Chondrocyte (in vitro differentiated cells): ENCODE measurements at regions not wholly inside any gene's neighbourhood (a gene's known extent, or its start where the extent isn't known, plus 50 kb on each side); places are given as distances from the start of the nearest gene placed in this dataset.

Source experiments
- DNase-seq: peaks from one replicate; pipeline ENCODE4 v3.0.0; 2021; ENCODE audit warnings: mixed read lengths, low spot score
- H3K27ac Mint-ChIP-seq: one replicate; pipeline ENCODE4 v1.8.0; 2021; ENCODE audit warnings: mild to moderate bottlenecking, moderate library complexity, mixed read lengths; ENCODE audit not compliant: unreplicated experiment
- H3K27me3 Mint-ChIP-seq: 2 replicates; pipeline ENCODE4 v1.8.0; 2021; ENCODE audit warnings: low read depth, mixed read lengths
- H3K36me3 Mint-ChIP-seq: 2 replicates; pipeline ENCODE4 v1.8.0; 2021; ENCODE audit warnings: low read depth, mixed read lengths
- H3K4me1 Mint-ChIP-seq: 2 replicates; pipeline ENCODE4 v1.8.0; 2021; ENCODE audit warnings: low read depth, mild to moderate bottlenecking, mixed read lengths
- H3K4me3 Mint-ChIP-seq: one replicate; pipeline ENCODE4 v1.8.0; 2021; ENCODE audit warnings: mild to moderate bottlenecking, moderate library complexity, mixed read lengths; ENCODE audit not compliant: unreplicated experiment
- H3K9me3 Mint-ChIP-seq: 2 replicates; pipeline ENCODE4 v1.8.0; 2021; ENCODE audit warnings: low read depth, mixed read lengths
- TF ChIP-seq, protein P1 (sequence below): fragments of 200-600 bp; sonication (generic); IDR thresholded peaks from 2 replicates; pipeline ENCODE4 v1.5.0; 2021; ENCODE audit warnings: antibody characterized with exemption, mild to moderate bottlenecking, moderate library complexity

DNA sequence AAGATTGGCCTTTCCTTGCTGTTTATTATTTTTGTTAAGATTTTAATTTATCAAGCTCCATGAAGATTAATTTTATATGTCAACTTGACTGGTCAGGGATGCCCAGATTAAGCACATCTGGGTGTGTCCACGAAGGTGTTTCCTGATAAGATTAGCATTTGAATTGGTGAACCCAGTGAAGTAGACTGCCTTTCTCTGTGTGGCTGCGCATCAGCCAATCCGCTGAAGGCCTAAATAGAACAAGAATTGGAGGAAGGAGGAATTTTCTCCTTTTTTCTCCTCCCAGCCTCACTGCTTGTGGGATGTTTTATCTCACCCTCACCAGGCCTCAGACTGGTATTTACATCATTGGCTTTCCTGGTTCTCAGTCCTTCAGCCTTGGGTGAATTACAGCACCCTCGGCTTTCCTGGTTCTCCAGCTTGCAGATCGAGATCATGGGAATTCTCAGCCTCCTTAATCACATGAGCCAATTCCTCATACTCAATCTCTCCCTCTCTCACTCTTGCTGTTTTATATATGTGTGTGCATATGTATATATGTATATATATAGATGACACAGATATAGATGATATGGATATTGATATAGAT is 135.4 kb upstream of the SPEF2 start:
- Mint-ChIP-seq H3K4me3 (no peak overlapping the region), H3K9me3 (no peaks in the 10 kb centered on the region), H3K4me1 (peaks cover 19% of the 10 kb centered on the region), H3K27ac (no peak overlapping the region), H3K27me3 (no peaks in the 10 kb centered on the region), H3K36me3 (no peaks in the 10 kb centered on the region)
- no peak for DNase-seq
- TF ChIP-seq, protein P1, sequence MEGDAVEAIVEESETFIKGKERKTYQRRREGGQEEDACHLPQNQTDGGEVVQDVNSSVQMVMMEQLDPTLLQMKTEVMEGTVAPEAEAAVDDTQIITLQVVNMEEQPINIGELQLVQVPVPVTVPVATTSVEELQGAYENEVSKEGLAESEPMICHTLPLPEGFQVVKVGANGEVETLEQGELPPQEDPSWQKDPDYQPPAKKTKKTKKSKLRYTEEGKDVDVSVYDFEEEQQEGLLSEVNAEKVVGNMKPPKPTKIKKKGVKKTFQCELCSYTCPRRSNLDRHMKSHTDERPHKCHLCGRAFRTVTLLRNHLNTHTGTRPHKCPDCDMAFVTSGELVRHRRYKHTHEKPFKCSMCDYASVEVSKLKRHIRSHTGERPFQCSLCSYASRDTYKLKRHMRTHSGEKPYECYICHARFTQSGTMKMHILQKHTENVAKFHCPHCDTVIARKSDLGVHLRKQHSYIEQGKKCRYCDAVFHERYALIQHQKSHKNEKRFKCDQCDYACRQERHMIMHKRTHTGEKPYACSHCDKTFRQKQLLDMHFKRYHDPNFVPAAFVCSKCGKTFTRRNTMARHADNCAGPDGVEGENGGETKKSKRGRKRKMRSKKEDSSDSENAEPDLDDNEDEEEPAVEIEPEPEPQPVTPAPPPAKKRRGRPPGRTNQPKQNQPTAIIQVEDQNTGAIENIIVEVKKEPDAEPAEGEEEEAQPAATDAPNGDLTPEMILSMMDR = no peak

DNA sequence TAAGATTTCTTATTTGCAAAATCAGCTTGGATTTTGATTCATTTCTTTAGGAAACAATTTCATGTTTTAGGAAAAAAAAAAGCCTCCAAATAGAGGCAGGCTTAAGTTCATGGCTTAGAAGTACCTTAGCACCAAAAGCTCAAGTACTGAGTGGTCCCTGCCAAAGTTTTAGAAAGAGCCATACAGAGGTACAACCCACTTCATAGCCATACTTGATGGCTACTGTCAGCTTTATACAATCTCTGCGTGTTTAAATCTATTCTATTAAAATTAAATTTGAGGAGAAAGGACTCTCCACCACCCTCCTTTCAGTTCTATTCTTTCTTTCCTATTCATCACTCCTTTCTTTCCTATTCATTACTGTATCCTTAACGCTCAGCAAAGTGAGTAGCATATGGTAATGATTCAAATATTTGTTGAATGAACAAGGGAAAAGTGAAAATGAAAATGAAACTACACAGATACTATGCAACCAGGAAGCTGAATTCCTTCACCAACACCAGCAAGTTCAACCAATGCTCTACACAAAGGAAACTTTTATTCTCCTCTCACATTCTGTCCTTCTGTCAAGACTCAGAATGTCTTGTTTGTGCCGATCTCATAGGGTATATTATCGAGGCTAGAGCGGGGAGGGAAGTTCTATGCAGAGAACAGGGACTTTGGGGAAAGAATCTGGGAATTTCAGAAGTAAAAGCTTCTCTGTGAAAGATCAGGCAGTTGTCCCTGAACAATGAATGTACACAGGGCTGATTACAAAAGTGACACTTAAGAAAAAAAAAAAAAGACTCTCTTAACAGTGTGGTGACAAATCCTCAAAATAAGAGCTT is 138.6 kb upstream of the SPEF2 start:
- H3K36me3 Mint-ChIP-seq = no peaks in the 10 kb centered on the region
- H3K27ac Mint-ChIP-seq = peak overlapping the region; percentile 93
- H3K4me1 Mint-ChIP-seq = peaks cover 19% of the 10 kb centered on the region
- H3K9me3 Mint-ChIP-seq = no peaks in the 10 kb centered on the region
- TF ChIP-seq, protein P1 = no peak
- no peak for DNase-seq
- H3K27me3 Mint-ChIP-seq = no peaks in the 10 kb centered on the region
- peak overlapping the region; percentile 75 for H3K4me3 Mint-ChIP-seq

DNA sequence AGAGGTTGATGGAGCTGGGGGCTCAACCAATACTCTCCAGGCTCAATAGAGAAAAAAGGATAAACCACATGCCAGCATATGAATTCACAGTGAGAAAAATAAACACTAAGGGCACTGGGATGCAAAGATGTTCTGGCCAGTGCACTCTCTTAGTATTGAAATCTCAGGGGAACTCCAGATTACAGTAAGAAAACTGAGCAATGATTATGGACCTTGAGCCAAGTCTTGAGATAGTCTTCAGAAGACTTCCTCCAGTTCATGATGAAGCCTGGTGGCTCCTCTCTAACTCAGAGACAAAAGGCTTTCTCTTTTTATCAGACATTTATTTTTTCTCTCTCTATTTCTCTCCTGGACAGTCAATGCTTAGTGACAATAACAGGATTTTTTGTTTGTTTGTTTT is 139.8 kb upstream of the SPEF2 start:
- Mint-ChIP-seq H3K27ac (no peak overlapping the region), H3K4me3 (no peak overlapping the region), H3K9me3 (no peaks in the 10 kb centered on the region), H3K4me1 (peaks cover 15% of the 10 kb centered on the region), H3K27me3 (no peaks in the 10 kb centered on the region), H3K36me3 (no peaks in the 10 kb centered on the region)
- DNase-seq = no peak
- TF ChIP-seq, protein P1 = no peak

DNA sequence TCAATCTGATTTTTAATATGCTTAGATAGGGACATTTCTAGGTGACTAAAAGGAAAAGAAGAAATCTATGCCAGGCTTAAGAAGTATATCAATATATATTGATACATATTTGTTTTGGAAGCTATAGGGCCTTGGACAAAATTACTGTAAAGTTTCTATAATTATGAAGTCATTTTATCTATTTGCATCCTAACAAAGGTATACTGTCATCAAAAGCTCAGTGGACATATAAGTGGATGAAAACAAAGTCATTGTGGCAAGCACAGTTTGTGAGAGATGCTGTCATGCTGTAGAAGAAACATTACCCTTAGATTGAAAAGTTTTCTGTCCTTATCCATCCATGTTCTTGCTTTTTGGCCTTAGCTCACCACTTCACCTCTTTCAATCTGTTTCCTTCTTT is 140.3 kb upstream of the SPEF2 start:
- H3K36me3 Mint-ChIP-seq = no peaks in the 10 kb centered on the region
- no peak overlapping the region for H3K27ac Mint-ChIP-seq
- H3K9me3 Mint-ChIP-seq = no peaks in the 10 kb centered on the region
- no peak for DNase-seq
- H3K4me3 Mint-ChIP-seq = no peak overlapping the region
- TF ChIP-seq, protein P1 = no peak
- no peaks in the 10 kb centered on the region for H3K27me3 Mint-ChIP-seq
- H3K4me1 Mint-ChIP-seq = peaks cover 13% of the 10 kb centered on the region

DNA sequence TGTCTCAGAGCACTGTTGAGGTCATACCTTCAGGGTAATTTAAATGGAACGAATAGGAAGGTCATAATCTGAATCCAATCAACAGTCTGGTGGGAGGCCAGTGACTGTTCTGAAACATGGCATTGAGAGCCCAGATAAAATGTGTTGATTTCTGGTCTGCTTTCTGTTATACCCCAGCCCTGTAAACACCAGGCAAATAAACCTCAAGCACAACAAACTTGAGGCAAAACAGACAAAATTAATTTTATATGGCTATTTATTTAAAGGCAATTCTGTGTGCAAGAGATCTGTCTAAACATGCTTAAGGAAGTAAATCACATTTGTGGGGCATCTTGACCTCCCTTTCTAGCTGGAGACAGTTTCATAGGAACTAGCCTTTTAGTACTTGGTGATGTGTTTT is 140.9 kb upstream of the SPEF2 start:
- TF ChIP-seq, protein P1 = no peak
- Mint-ChIP-seq H3K4me3 (no peak overlapping the region), H3K9me3 (no peaks in the 10 kb centered on the region), H3K36me3 (no peaks in the 10 kb centered on the region), H3K4me1 (peaks cover 13% of the 10 kb centered on the region), H3K27ac (no peak overlapping the region), H3K27me3 (no peaks in the 10 kb centered on the region)
- DNase-seq = no peak
